Mucosa of stomach (tissue), 1 donor: ENCODE measurements at regions not wholly inside any gene's neighbourhood (a gene's known extent, or its start where the extent isn't known, plus 50 kb on each side); places are given as distances from the start of the nearest gene placed in this dataset.
"Not testable (repeated sequence)": the region's sequence is repeated elsewhere in the genome, so short reads cannot be mapped to it uniquely, and the experiment has no call there.

Experiments
- H3K27me3 ChIP-seq: one replicate; pipeline ENCODE4 v1.7.0; 2013; ENCODE audit warnings: mild to moderate bottlenecking, low read length; ENCODE audit not compliant: control insufficient read depth, insufficient read depth
- H3K36me3 ChIP-seq: one replicate; pipeline ENCODE4 v1.7.0; 2013; ENCODE audit warnings: low read length; ENCODE audit not compliant: control insufficient read depth, insufficient read depth
- H3K4me1 ChIP-seq: one replicate; pipeline ENCODE4 v1.7.0; 2013; ENCODE audit warnings: mild to moderate bottlenecking, low read length; ENCODE audit not compliant: control insufficient read depth, insufficient read depth
- H3K4me3 ChIP-seq: one replicate; pipeline ENCODE4 v1.7.0; 2013; ENCODE audit warnings: low read length
- H3K9ac ChIP-seq: one replicate; pipeline ENCODE4 v1.7.0; 2013; ENCODE audit warnings: mild to moderate bottlenecking, low read length, moderate library complexity
- H3K9me3 ChIP-seq: one replicate; pipeline ENCODE4 v1.7.0; 2013; ENCODE audit warnings: mild to moderate bottlenecking, low read length, moderate library complexity; ENCODE audit not compliant: control insufficient read depth
- donor health status: Pancreatic carcinoma.

GRCh38 chr20:56779452-56780143 lies 150.5 kb downstream of the TFAP2C start:
- H3K9ac ChIP-seq: no peak overlapping the region
- H3K4me1 ChIP-seq: no peaks in the 10 kb centered on the region
- H3K9me3 ChIP-seq: no peaks in the 10 kb centered on the region
- H3K27me3 ChIP-seq: no peaks in the 10 kb centered on the region
- no peak overlapping the region for H3K4me3 ChIP-seq
- H3K36me3 ChIP-seq: no peaks in the 10 kb centered on the region

GRCh38 chr20:56780266-56780665 lies 151.2 kb downstream of the TFAP2C start:
- no peak overlapping the region for H3K9ac ChIP-seq
- no peaks in the 10 kb centered on the region for H3K4me1 ChIP-seq
- no peaks in the 10 kb centered on the region for H3K27me3 ChIP-seq
- no peaks in the 10 kb centered on the region for H3K36me3 ChIP-seq
- no peaks in the 10 kb centered on the region for H3K9me3 ChIP-seq
- no peak overlapping the region for H3K4me3 ChIP-seq

- H3K4me3 ChIP-seq: no peak overlapping the region
- H3K4me1 ChIP-seq: no peaks in the 10 kb centered on the region
- no peaks in the 10 kb centered on the region for H3K9me3 ChIP-seq
- no peaks in the 10 kb centered on the region for H3K36me3 ChIP-seq
- no peaks in the 10 kb centered on the region for H3K27me3 ChIP-seq
- no peak overlapping the region for H3K9ac ChIP-seq
Observed at GRCh38 chr20:56781108-56781739, 152.1 kb downstream of the TFAP2C start.

GRCh38 chr20:56781987-56782560 lies 153.0 kb downstream of the TFAP2C start:
- not testable (repeated sequence) for H3K4me1 ChIP-seq, H3K9ac ChIP-seq, H3K4me3 ChIP-seq, H3K9me3 ChIP-seq, H3K36me3 ChIP-seq, H3K27me3 ChIP-seq

- H3K9ac ChIP-seq, H3K4me1 ChIP-seq: not testable (repeated sequence)
Observed at GRCh38 chr20:56782814-56783213, 153.7 kb downstream of the TFAP2C start.

GRCh38 chr20:56783826-56784225 lies 154.7 kb downstream of the TFAP2C start:
- Histone ChIP-seq H3K4me3 (no peak overlapping the region), H3K36me3 (no peaks in the 10 kb centered on the region), H3K27me3 (no peaks in the 10 kb centered on the region), H3K4me1 (no peaks in the 10 kb centered on the region), H3K9me3 (no peaks in the 10 kb centered on the region), H3K9ac (no peak overlapping the region)

More at GRCh38 chr20:56782814-56783213, 153.7 kb downstream of the TFAP2C start:
- not testable (repeated sequence) for H3K9me3 ChIP-seq, H3K36me3 ChIP-seq, H3K4me3 ChIP-seq, H3K27me3 ChIP-seq

- no peaks in the 10 kb centered on the region for H3K9me3 ChIP-seq
- H3K36me3 ChIP-seq: no peaks in the 10 kb centered on the region
- H3K9ac ChIP-seq: no peak overlapping the region
- H3K27me3 ChIP-seq: no peaks in the 10 kb centered on the region
- H3K4me3 ChIP-seq: no peak overlapping the region
- H3K4me1 ChIP-seq: no peaks in the 10 kb centered on the region
Observed at GRCh38 chr20:56786503-56786902, 157.4 kb downstream of the TFAP2C start.

GRCh38 chr20:56788041-56788670 lies 159.1 kb downstream of the TFAP2C start:
- no peaks in the 10 kb centered on the region for H3K27me3 ChIP-seq
- no peak overlapping the region for H3K9ac ChIP-seq
- no peaks in the 10 kb centered on the region for H3K4me1 ChIP-seq
- H3K9me3 ChIP-seq: no peaks in the 10 kb centered on the region
- no peak overlapping the region for H3K4me3 ChIP-seq
- H3K36me3 ChIP-seq: no peaks in the 10 kb centered on the region

- Histone ChIP-seq H3K4me3 (no peak overlapping the region), H3K4me1 (no peaks in the 10 kb centered on the region), H3K9me3 (no peaks in the 10 kb centered on the region), H3K9ac (no peak overlapping the region), H3K36me3 (no peaks in the 10 kb centered on the region), H3K27me3 (peaks cover 3% of the 10 kb centered on the region)
Observed at GRCh38 chr20:56788671-56789610, 159.8 kb downstream of the TFAP2C start.

GRCh38 chr20:56793916-56794315 lies 164.8 kb downstream of the TFAP2C start:
- Histone ChIP-seq H3K27me3 (peaks cover 4% of the 10 kb centered on the region), H3K9me3 (no peaks in the 10 kb centered on the region), H3K4me3 (no peak overlapping the region), H3K4me1 (no peaks in the 10 kb centered on the region), H3K36me3 (no peaks in the 10 kb centered on the region), H3K9ac (no peak overlapping the region)

GRCh38 chr20:56795492-56795891 lies 166.4 kb downstream of the TFAP2C start:
- Histone ChIP-seq H3K27me3 (peaks cover 4% of the 10 kb centered on the region), H3K9me3 (no peaks in the 10 kb centered on the region), H3K4me1 (no peaks in the 10 kb centered on the region), H3K9ac (no peak overlapping the region), H3K36me3 (no peaks in the 10 kb centered on the region), H3K4me3 (no peak overlapping the region)
